ENCODE measurements at regions not wholly inside any gene's neighbourhood (a gene's known extent, or its start where the extent isn't known, plus 50 kb on each side); places are given as distances from the start of the nearest gene placed in this dataset.

- no peak for DNase-seq
Measured at GRCh38 chr13:22103046-22104027, 432.5 kb downstream of the FGF9 start.

GRCh38 chr13:22106058-22106457 lies 435.2 kb downstream of the FGF9 start:
- DNase-seq, result no peak

GRCh38 chr13:22107549-22107948 lies 436.7 kb downstream of the FGF9 start:
- no peak for DNase-seq

GRCh38 chr13:22108283-22108942 lies 437.5 kb downstream of the FGF9 start:
- no peak for DNase-seq

GRCh38 chr13:22108979-22109378 lies 438.1 kb downstream of the FGF9 start:
- no peak for DNase-seq

- DNase-seq, result no peak
Measured at GRCh38 chr13:22110368-22110767, 439.5 kb downstream of the FGF9 start.

GRCh38 chr13:22111152-22111783 lies 440.4 kb downstream of the FGF9 start:
- no peak for DNase-seq

GRCh38 chr13:22111961-22112360 lies 441.1 kb downstream of the FGF9 start:
- no peak for DNase-seq

- no peak for DNase-seq
Measured at GRCh38 chr13:22112956-22113745, 442.3 kb downstream of the FGF9 start.

GRCh38 chr13:22114630-22115311 lies 443.9 kb downstream of the FGF9 start:
- DNase-seq, result peak; percentile 27 to 29

GRCh38 chr13:22118158-22118557 lies 447.3 kb downstream of the FGF9 start:
- no peak for DNase-seq

- no peak for DNase-seq
Measured at GRCh38 chr13:22120646-22121045, 449.8 kb downstream of the FGF9 start.

- DNase-seq, result no peak
Measured at GRCh38 chr13:22121146-22121739, 450.4 kb downstream of the FGF9 start.

GRCh38 chr13:22126433-22127021 lies 455.7 kb downstream of the FGF9 start:
- no peak for DNase-seq

GRCh38 chr13:22127277-22128164 lies 456.6 kb downstream of the FGF9 start:
- no peak for DNase-seq

GRCh38 chr13:22128441-22129408 lies 457.9 kb downstream of the FGF9 start:
- no peak for DNase-seq

- DNase-seq, result no peak
Measured at GRCh38 chr13:22130254-22130653, 459.4 kb downstream of the FGF9 start.

- DNase-seq, result no peak
Measured at GRCh38 chr13:22134261-22134660, 463.4 kb downstream of the FGF9 start.

- no peak for DNase-seq
Measured at GRCh38 chr13:22135446-22135845, 464.6 kb downstream of the FGF9 start.

Data from activated CD4-positive, alpha-beta T cell treated with anti-CD3 and anti-CD28 coated beads for 4 hours (primary cell).